ENCODE measurements at regions not wholly inside any gene's neighbourhood (a gene's known extent, or its start where the extent isn't known, plus 50 kb on each side); places are given as distances from the start of the nearest gene placed in this dataset.

- CTCF ChIA-PET: no interaction called here
- TF ChIP-seq, protein P1, sequence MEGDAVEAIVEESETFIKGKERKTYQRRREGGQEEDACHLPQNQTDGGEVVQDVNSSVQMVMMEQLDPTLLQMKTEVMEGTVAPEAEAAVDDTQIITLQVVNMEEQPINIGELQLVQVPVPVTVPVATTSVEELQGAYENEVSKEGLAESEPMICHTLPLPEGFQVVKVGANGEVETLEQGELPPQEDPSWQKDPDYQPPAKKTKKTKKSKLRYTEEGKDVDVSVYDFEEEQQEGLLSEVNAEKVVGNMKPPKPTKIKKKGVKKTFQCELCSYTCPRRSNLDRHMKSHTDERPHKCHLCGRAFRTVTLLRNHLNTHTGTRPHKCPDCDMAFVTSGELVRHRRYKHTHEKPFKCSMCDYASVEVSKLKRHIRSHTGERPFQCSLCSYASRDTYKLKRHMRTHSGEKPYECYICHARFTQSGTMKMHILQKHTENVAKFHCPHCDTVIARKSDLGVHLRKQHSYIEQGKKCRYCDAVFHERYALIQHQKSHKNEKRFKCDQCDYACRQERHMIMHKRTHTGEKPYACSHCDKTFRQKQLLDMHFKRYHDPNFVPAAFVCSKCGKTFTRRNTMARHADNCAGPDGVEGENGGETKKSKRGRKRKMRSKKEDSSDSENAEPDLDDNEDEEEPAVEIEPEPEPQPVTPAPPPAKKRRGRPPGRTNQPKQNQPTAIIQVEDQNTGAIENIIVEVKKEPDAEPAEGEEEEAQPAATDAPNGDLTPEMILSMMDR (IDR thresholded peaks at IDR 0.05; ENCODE audit: low read depth, low read length): no peak
Measured at GRCh38 chr3:177281292-177282118, 84.2 kb upstream of the TBL1XR1 start.

DNA sequence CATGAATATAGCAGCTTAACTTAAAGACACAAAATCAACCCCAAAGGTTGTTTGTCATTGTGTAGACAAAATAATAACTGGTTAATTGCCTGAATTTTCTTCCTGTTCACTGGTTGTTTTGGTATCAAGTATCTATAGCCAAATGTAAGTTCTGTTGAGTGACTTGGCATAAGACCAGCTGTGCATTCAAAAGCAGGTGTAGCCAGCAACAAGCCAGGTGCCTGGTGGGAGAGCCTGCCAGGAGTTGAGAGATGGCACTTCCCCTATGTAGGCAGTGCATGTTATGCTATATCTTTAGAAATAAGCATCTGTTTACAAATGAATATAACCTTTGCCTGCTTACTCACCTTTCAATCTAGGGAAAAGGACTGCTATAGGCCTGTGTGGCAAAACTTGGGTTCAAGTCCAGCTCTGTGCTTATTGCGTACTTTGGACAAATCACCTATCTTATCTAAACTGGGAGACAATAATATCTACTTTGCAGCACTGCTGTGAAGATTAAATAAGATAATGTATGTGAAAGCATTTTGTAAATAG, 84.9 kb upstream of the TBL1XR1 start:
- no peak for DNase-seq (ENCODE audit: low read depth, low spot score)
- Histone ChIP-seq H3K27ac (ENCODE audit: low read depth, low read length) (no peak overlapping the region), H3K4me3 (ENCODE audit: low read depth, low read length) (no peak overlapping the region), H3K27me3 (ENCODE audit: control insufficient read depth, insufficient read depth, low read length) (no peaks in the 10 kb centered on the region), H3K9me3 (ENCODE audit: control insufficient read depth, insufficient read depth, low read length) (no peaks in the 10 kb centered on the region; the same call in 1 of the 2 replicates)
- CTCF ChIA-PET: no interaction called here
- TF ChIP-seq, protein P1 (IDR thresholded peaks at IDR 0.05; ENCODE audit: low read depth, low read length): no peak
- POLR2A ChIA-PET: no interaction called here

More at GRCh38 chr3:177281292-177282118, 84.2 kb upstream of the TBL1XR1 start:
- Histone ChIP-seq H3K9me3 (ENCODE audit: control insufficient read depth, insufficient read depth, low read length) (no peaks in the 10 kb centered on the region; the same call in 1 of the 2 replicates), H3K27ac (ENCODE audit: low read depth, low read length) (no peak overlapping the region), H3K27me3 (ENCODE audit: control insufficient read depth, insufficient read depth, low read length) (no peaks in the 10 kb centered on the region), H3K4me3 (ENCODE audit: low read depth, low read length) (no peak overlapping the region)
- POLR2A ChIA-PET: no interaction called here
- no peak for DNase-seq (ENCODE audit: low read depth, low spot score)

- H3K9me3 ChIP-seq (ENCODE audit: control insufficient read depth, insufficient read depth, low read length): no peaks in the 10 kb centered on the region; the same call in 1 of the 2 replicates
- TF ChIP-seq, protein P1 (IDR thresholded peaks at IDR 0.05; ENCODE audit: low read depth, low read length): no peak
- H3K27ac ChIP-seq (ENCODE audit: low read depth, low read length): no peak overlapping the region
- ChIA-PET CTCF (no interaction called here), POLR2A (interaction anchor here (0.5 kb wide), 1 partner anchor 29 kb away, joined by 3 read pairs; no protein-coding TSS in a partner anchor)
- DNase-seq (ENCODE audit: low read depth, low spot score): no peak
- no peaks in the 10 kb centered on the region for H3K27me3 ChIP-seq (ENCODE audit: control insufficient read depth, insufficient read depth, low read length)
- H3K4me3 ChIP-seq (ENCODE audit: low read depth, low read length): no peak overlapping the region
Measured at GRCh38 chr3:177283983-177284382, 86.7 kb upstream of the TBL1XR1 start.

DNA sequence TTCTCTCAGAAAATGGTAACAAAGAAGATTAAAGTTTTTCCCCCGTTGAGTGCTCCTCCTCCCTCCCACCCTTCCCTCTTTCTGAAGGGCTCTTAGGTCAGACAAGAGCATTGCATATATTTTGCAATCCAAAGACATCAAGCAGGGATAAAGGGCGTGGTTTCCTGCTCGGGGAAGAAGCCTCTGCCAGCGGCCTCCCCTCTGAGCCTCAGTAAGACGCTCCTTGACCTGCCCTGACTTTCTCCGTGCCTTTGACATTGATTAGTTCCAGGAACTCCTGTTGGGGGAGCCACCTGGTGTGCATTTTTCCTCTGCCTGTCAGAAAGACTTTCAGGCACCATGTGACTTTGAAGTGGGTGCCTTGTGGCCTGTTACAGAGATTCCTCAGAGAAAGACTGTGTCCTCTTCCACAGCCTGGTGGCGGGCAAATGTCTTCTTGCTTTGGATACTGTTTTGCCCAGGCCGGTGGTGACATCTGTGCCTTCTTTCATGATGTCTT, 87.2 kb upstream of the TBL1XR1 start:
- Histone ChIP-seq H3K27me3 (ENCODE audit: control insufficient read depth, insufficient read depth, low read length) (no peaks in the 10 kb centered on the region), H3K9me3 (ENCODE audit: control insufficient read depth, insufficient read depth, low read length) (no peaks in the 10 kb centered on the region; the same call in 1 of the 2 replicates), H3K4me3 (ENCODE audit: low read depth, low read length) (no peak overlapping the region), H3K27ac (ENCODE audit: low read depth, low read length) (peak overlapping the region; percentile 70)
- TF ChIP-seq, protein P1 (IDR thresholded peaks at IDR 0.05; ENCODE audit: low read depth, low read length): 0 out of 2 replicates have a peak, but pooled peaks have one; percentile 11
- CTCF ChIA-PET: no interaction called here
- POLR2A ChIA-PET: interaction anchor here (0.5 to 0.8 kb wide), 2 partner anchors 29 to 73 kb away, joined by 3 read pairs; no protein-coding TSS in a partner anchor
- no peak for DNase-seq (ENCODE audit: low read depth, low spot score)

GRCh38 chr3:177286034-177286433, 88.8 kb upstream of the TBL1XR1 start:
- CTCF ChIA-PET: no interaction called here
- Histone ChIP-seq H3K9me3 (ENCODE audit: control insufficient read depth, insufficient read depth, low read length) (no peaks in the 10 kb centered on the region; the same call in 1 of the 2 replicates), H3K4me3 (ENCODE audit: low read depth, low read length) (no peak overlapping the region), H3K27ac (ENCODE audit: low read depth, low read length) (no peak overlapping the region), H3K27me3 (ENCODE audit: control insufficient read depth, insufficient read depth, low read length) (no peaks in the 10 kb centered on the region)
- DNase-seq (ENCODE audit: low read depth, low spot score): no peak
- POLR2A ChIA-PET: no interaction called here
- TF ChIP-seq, protein P1 (IDR thresholded peaks at IDR 0.05; ENCODE audit: low read depth, low read length): no peak
